Erythroblast (primary cell): ENCODE measurements at regions not wholly inside any gene's neighbourhood (a gene's known extent, or its start where the extent isn't known, plus 50 kb on each side); places are given as distances from the start of the nearest gene placed in this dataset.

Experiments used
- DNase-seq, 2 experiments: peaks; one replicate each; lab custom pipeline; 2025; lab: John Stamatoyannopoulos, UW
- GATA1 ChIP-seq: IDR thresholded peaks from 2 replicates; pipeline ENCODE4 v1.6.1; 2011; ENCODE audit warnings: low read depth, mild to moderate bottlenecking, control low read depth, low read length, moderate library complexity
- POLR2A ChIP-seq: IDR thresholded peaks from 2 replicates; pipeline ENCODE4 v1.6.1; 2011; ENCODE audit warnings: mild to moderate bottlenecking, low read length

DNA sequence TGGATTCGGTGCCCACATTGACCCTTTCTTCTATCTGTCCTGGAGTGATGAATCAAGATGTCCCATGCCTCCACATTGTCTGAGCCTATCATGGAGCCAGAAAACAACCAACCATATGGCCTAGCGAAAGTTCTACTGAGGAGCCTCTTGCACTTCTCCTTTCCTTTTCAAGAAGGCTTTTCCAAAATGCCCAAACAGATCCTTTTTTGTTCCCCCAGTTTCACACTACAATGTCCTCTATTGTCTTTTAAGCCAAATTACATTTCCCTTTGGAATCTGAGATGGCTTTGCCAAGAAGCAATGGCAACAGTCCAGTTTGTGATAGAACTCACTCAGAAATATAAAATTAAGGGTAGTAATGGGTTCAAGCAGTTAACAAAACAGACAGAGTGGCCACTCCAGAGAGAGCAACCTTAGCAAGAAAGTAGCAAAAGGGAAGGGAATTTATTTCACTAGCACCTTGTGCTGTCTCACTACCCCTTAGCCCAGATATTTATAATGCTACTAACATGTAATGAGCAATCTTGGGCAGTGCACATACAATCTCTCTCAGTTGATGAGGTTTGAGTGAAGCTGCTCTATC is 194.6 kb upstream of the PDE1C start:
- no peak for DNase-seq

DNA sequence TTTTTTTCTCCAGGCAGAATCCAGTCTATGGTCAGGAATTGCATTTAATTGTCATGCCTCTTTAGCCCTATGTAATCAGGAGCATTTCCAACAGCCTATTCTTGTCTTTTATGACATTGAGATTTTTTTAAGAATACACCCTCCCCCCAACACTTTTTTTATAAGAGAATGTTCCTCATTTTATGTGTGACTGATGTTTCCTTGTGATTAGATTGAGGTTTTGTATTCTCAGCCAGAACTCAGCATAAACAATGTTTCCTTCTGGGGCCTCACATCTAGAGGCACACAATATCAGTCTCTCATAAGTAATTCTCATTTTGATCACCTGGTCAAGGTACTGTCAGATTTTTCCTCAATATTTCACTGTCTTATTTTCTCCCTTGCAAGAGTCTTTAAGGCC is 193.4 kb upstream of the PDE1C start:
- no peak for TF ChIP-seq GATA1
- TF ChIP-seq POLR2A, result no peak
- DNase-seq, result no peak

More for the DNA sequence above, 194.6 kb upstream of the PDE1C start:
- TF ChIP-seq POLR2A, result no peak
- TF ChIP-seq GATA1, result no peak

DNA sequence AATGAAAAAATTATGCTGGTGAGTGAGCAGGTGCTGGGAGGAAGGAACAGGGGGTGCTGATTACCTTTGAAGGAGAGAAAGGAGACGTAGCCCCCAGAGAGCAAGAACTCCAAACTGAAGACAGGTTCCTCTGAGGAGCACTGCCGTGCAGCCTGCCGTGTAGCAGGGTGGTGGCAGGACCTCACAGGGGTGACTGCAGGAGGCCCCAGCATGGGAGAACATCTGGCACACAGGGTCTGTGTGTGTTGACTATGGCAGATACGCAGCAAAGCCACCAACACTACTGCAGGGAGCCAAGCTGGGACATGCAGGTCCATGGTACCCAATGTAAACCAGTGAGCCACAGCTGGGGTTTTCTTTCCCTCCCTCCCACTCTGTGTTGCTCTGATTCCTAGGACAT is 192.1 kb upstream of the PDE1C start:
- TF ChIP-seq POLR2A, result no peak
- DNase-seq, result no peak

DNA sequence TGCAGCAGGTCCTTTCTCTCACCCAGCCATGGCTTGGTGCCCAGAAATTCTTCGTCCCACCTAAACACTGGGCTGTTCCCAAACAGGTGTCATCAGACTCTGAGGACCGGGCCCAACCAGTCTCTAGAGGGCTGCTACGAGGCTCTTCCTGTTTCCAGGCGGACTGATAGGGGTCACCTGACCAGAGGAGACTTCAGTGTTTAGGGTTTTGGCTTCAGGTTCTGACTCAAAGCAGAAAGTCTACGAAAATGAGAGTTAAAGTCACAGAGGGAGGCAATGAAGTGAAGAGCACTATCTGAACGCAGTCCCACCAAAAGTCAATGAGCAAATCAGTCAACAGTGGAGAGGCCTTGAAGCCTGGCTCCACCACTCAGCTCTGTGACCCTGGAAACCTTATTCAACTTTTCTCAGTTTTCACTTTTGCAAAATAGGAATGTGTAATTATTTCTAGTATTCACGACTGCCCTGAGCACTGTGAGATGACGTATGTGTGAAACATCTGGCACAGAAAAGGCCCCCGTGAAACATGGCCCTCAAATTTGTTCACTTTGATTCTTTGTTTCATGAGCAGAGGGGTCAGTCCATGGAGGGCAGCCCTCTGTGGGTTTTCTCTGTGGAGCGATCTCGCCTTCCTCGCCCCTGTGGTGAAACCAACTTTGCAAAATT is 189.9 kb upstream of the PDE1C start:
- TF ChIP-seq POLR2A (no peak), GATA1 (no peak)

DNA sequence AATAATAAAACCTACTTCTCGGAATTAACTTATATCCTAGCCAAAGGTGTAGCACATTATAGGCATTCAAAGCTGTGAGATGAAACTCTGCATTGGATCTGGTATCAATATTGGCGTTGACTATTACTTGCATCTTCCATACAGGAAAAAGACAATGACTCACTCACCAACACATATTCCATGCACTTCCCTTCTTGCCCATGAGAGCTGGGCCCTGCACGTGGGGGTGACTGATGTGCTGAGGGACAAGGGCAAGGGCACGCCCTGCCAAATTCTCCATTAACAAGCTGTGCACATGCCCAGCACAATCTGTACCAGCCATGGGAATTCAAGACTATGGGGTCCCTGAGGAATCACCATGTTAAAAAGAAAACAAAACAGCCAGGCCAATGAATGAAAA is 188.1 kb upstream of the PDE1C start:
- no peak for DNase-seq
- TF ChIP-seq POLR2A, result no peak
- no peak for TF ChIP-seq GATA1

More for the DNA sequence above, 189.9 kb upstream of the PDE1C start:
- no peak for DNase-seq

DNA sequence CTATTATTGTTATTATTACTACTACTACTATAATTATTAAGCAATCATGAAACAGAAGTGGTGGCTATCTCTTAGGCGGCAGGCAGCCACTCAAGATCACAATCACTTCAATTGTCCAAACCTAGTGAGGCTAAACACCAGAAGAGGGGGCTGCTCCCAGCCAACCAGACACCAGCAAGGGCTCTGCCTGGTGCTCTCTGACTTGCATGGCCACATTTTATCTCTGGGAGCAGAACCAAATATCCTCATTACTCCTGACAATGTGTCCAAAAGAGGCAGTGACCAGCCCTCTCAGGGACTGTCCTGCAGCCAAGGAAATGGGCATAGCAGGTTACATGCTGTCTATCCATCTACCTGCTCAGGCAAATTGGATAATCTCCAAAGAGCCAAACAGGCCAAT is 187.4 kb upstream of the PDE1C start:
- TF ChIP-seq POLR2A (no peak), GATA1 (no peak)
- peak in 1 of 2 experiments; percentile 15 for DNase-seq

DNA sequence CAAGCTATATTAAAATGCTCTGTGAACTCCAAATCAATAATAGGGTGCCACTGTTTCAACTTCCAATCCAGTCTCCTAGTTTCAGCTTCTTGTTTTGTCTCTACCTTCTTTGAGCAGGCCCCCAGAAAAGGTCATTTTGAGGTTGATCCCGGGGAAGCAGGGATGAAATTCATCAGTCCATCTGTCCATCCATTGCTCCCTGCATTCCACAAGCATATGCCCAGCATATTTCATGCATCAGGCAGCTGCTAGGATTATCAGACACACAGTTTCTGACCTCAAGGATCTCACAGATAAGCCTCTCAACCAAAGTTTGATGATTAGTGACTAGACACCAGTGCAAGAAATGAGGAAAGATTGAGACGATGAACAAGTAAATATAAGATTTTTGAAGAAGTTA is 186.6 kb upstream of the PDE1C start:
- DNase-seq, result no peak
- TF ChIP-seq GATA1, result no peak
- TF ChIP-seq POLR2A, result no peak

DNA sequence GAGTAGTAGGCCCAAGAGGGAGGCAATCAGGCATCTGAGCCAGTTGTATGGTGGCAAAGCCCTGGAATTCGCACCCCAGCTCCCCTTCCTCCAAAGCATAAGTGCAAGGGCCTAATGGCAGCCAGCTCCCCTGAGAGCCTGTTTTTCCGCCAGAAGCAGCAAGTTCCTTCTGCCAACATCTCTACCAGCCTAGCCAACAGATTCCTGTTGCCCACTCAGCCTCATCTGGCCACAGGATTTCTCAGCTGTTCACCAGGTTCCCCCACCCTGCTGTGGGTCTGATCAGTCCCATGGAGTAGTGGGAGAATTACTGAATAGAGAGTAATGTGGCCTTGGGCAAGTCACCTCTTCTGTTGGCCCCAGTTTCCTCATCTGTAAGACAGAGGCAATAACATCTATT is 186.2 kb upstream of the PDE1C start:
- TF ChIP-seq GATA1 (no peak), POLR2A (no peak)
- DNase-seq, result no peak

DNA sequence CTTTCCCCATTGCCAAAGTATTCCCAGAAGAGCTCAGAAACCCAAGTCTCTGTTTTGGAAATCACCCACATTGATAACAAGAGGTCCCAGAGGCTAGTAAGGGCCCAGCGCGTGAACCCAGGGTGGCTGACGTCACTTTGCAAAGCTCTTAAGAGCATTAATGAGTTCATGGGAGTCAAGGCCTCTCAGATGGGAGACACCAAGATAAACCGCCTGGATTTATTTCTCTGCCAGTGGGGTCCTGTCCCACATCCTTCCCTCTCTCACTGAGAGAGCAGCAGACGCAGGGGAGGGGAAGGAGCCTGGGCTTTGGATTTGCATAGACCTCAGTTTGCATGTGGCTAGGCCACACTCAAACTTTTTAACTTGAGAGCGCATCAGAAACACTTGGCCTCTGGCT is 184.8 kb upstream of the PDE1C start:
- no peak for DNase-seq
- TF ChIP-seq POLR2A, result no peak
- no peak for TF ChIP-seq GATA1

DNA sequence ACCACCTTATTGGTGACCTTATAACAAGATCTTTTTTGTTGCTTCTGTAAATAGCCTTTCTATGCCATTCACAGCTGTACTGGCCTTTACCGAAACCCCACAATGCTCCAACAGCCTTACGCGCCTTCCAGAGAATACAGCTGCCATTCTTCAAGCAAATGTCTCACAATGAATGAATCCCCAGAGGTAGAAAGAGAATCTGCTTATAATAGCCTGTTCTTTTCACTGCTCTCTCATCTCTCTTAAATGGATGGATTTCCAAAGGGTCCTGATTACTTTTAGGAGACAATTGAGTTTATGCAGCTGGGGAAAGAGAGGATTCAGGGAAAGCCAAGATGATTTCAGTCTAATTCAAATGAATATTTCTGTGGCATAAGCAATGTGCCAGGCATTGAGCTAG is 183.1 kb upstream of the PDE1C start:
- TF ChIP-seq POLR2A (no peak), GATA1 (no peak)
- no peak for DNase-seq

DNA sequence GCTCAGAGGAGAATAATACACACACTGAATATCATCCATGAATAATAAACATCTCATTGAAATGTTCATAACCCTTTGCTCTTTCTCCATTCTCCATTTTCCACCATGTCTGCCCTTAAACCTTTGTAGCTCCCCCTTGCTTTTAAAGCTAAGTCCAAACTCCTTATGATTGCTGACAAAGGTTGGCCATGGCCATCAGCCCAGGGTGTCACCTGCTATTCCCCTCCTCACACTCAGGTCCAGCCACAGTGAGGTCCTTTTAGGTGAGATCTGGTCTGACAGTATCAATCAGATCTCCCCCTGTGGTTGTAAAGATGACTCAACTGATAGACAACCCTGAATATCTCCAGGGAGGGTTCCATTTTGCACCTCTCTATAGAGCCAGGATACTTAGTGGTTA is 181.5 kb upstream of the PDE1C start:
- TF ChIP-seq GATA1 (no peak), POLR2A (no peak)
- no peak for DNase-seq

DNA sequence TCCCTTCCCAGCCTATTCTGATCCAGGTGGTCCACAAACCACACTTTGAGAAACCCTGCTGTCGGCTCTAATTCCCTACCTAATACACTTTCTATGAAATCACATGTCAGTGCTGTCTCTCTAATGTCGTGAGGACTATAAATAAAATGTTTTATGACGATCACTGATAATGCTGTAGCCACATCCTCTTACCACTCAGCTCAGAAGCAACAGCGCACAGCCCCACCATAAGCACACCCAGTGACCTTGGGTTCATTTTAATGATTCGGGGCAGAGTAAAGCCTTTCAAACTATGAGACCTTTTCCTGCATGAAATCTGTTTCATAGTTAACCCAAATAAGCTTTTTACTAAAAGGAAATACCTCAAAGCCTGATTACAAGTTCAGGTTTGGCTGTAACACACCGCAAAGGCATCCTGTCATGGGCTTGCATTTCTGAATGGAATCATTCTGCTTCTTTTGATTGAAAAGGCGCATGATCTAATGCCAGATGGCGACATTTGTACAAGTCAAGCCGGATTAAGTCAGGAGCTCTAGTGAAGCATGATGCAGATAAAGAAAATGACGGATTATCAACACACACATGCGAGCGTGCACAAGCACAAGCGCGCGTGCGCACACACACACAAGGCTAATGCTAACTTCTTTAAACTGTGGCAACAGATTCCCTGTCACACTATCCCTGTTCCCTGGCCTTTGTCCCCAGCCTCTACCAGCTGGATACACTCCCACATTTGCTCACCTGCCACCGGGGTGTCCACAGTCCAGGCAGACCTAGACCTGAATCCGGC is 180.5 kb upstream of the PDE1C start:
- no peak for DNase-seq

DNA sequence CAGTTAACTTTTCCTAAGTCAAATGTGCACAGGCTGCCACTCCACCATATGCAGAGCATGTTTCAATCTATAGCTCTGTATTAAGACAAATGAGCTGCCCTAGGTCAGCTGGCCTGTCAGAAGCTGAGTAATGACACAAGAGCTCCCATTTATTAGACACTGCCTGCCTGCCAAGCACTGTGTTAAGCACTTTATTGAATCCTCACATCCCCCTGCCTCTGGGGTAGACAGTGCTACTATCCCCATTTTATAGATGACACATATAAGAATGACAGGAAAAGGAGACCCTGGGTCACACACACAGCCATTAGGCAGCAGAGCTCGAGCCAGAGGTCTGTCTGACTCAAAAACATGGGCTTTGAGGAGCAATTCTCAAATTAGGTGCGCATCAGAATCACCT is 179.8 kb upstream of the PDE1C start:
- no peak for DNase-seq
- TF ChIP-seq POLR2A, result no peak
- TF ChIP-seq GATA1, result no peak

More for the DNA sequence above, 180.5 kb upstream of the PDE1C start:
- TF ChIP-seq POLR2A, result no peak
- no peak for TF ChIP-seq GATA1

DNA sequence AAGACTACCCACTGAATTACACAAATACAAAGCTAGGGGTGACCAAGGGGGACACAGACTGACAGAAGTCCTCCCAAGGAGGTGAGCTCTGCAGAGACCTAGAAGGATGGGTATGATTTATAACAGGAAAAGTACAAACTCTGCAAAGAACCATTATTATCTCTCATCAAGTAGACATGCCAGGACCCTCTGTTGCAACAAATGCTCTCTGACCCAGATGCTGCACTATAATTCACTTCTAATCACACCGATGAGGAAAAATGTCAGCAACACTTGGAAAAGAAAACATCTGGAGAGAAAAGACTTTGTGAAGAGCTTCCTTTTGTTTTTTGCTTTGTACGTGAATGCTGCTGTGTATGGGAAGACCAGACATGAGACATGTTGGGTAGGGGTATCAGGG is 178.3 kb upstream of the PDE1C start:
- DNase-seq, result no peak
- TF ChIP-seq POLR2A, result no peak
- no peak for TF ChIP-seq GATA1
